Midbrain (tissue), 1 donor: ENCODE measurements at regions not wholly inside any gene's neighbourhood (a gene's known extent, or its start where the extent isn't known, plus 50 kb on each side); places are given as distances from the start of the nearest gene placed in this dataset.
"Not testable (repeated sequence)": the region's sequence is repeated elsewhere in the genome, so short reads cannot be mapped to it uniquely, and the experiment has no call there.

Source experiments
- DNase-seq: peaks from one replicate; lab custom pipeline; 2025; lab: John Stamatoyannopoulos, UW

DNA sequence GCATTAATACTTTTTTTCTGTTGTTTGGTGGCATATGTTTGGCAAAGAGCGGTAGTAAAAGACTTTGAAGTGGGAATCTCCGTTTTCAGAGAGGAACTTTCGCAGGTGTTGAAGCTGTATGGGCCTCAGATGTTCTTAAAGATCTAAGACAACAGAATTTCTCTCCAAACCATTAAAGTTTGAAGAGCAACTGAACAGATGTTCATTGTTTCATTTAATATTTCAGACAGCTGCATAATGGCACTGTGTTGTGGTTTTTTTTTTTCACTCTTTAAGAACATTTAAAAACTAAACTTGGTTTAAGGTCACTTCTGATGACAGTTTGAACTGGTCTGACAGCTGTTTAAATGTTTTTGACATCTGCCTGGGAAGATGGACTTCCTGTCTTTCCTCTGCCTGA is 882.7 kb upstream of the PCDH10 start:
- DNase-seq = no peak

DNA sequence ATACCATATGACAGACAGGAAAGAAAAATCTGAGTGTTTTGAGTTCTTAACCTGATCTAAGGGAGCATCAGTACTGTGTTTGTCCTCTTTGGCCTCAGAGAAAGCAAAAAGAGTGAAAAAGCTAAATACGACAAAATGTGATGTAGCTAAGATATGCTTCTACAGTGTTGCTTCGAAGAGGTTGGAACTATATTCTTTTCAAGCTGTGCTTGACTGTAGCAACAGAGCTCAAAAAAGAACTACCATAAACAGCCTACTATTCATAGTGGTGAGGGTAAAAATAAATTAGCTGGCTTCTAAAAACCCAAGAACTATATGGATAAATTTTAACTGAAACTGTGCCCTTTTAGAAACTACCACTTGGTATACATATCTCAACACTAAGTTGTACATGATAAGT is 881.8 kb upstream of the PCDH10 start:
- DNase-seq = no peak

DNA sequence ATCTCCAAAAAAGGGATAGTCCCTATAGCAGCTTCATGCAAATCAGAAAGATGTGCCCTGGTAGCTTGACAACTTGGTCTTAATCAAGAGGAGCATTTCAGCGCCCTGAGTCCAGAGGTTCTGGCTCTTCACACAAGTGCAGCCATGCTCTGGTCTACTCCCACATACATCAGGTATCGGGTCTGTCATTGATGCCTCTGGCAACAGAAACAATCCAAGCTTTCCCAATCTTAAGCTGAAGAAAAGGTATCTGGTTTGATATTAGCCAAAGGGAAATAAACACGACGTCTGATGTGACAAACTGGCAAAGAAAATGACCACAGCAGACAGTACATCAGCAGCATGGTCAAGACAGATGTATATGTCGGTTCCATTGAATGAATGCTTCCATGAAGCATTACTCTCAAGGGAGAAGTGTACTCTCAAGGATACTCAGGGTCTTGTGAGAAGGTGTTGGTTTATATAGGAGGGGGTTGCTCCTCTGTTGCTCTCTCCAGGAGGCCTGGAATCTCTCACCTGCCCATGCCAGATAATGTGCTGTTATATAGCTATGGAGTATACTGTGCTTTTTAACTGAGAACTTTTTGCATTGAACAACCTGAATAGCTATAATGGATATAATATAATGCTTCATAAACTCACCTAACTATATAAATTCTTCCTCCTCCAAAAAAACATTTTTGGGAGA is 879.6 kb upstream of the PCDH10 start:
- no peak for DNase-seq

DNA sequence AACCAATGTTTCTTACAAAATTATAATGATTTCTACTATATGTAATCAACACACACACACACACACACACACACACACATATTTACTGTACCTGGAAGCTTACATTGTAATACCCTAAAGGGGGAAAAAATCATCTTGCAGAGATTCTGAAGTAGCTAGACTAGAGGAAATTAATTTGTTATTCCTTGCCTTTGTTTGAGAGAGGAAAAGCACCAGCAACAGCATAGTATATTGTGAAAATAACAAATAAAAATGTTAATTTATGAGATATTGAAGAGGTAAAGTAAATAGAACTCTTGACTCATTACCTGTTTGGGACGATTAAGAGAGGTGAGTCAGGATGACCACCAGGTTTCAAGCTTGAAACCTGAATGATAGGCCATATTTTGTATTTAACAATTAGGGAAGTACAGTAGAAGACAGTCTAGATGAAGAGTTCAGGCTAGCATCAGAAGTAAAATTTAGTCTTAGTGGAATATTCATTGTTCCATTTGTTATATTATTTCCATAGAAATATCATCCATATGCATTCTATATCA is 873.4 kb upstream of the PCDH10 start:
- no peak for DNase-seq

DNA sequence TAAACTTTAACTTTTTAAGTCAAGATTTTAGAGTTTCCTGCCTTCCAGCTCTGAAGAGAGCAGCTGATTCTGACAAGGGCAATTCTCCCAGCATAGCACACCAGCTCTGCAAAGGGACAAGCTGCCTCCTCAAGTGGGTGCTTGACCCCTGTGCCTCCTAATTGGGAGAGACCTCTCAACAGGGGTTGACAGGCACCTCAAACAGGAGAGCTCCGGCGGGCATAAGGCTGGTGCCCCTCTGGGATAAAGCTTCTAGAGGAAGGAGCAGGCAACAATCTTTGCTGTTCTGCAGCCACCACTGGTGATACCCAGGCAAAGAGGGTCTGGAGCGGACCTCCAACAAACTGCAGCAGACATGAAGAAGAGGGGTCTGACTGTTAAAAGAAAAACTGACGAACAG is 872.9 kb upstream of the PCDH10 start:
- DNase-seq = no peak

DNA sequence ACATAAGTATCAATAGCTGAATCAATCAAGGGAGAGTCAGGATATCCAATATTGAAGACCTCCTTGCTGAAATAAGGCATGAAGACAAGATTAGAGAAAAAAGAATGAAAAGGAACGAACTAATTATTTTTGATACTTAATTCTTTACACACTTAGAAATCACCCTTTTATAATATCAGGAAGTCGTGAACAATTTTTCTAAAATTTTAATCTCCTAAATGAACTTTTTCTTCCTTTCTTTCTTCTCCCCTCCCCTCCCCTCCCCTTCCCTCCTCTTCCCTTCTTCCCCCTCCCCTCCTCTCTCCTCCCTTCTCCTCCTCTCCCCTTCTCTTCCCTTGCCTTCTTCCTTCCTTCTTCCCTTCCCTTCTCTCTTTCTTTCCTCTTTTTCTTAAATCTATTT is 872.1 kb upstream of the PCDH10 start:
- no peak for DNase-seq

DNA sequence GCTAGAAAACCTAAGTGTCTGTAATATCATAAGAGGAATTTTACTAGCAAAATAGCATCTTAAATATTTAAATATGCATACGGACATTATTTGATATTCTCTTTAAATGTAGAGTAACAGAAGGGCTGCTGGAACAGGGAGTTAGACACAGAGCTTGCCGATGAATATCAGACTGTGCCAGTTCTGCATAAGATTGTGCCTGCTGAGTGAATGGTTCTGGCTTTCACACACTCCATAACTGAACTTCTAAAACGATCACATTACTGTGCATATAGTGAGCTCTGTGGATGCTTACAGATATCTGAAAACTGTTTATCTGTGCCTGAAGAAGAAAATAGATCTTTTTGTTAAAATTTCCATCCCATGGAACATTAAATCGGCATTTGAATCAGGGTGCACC is 867.4 kb upstream of the PCDH10 start:
- no peak for DNase-seq

DNA sequence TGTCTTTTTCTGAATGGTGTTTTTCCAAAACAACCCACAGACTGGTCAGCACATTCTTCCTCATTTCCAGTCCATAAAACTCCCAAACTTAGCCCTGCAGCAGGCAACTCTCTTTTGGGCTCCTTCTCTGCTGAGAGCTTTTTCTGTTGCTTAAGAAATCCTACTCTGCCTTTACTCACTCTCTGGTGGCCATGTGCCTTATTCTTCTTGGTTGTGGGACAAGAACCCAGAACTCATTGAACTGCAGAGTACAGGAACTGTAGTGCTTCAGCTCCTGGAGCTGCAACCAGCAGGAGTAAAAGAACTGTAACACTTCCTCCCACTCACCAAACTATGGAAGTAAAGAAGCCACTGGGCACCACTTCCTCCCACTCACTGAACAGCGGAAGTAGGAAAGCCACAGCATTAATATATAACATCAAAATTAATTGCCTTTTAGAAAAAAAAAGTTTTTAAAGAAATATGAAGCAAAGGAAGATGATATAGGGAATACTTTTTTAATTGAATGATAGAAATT is 864.1 kb upstream of the PCDH10 start:
- DNase-seq = no peak

DNA sequence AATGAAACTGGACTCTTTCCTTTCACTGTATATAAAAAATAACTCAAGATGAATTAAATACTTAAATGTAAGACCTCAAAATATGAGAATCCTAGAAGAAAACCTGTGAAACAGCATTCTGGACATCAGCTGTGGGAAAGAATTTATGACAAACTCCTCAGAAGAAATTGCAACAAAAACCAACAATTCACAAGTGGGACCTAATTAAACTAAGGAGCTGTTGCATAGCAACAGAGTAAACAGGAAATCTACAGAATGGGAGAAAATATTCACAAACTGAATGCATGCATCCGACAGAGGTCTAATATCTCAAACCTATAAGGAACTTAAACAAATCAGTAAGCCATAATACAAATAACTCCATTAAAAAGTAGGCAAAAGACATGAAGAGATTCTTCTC is 851.7 kb upstream of the PCDH10 start:
- no peak for DNase-seq

DNA sequence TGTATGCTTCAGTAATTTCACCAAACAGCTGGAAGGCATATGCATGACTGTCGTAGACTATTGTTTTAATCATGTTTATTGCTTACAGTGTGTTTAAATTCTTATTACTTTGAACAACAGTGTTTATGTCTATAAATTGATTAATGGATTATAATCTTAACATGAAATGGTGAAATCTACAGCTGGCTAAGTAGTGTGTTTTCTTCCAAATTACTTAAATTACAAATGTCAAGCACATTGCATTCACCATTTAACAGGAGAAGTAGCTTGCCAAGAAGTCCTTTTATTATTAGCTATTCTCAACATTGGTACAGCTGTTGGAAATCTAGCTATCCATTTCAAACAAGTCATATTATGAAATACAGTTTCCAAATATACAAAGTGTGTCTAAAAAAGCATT is 849.3 kb upstream of the PCDH10 start:
- no peak for DNase-seq

DNA sequence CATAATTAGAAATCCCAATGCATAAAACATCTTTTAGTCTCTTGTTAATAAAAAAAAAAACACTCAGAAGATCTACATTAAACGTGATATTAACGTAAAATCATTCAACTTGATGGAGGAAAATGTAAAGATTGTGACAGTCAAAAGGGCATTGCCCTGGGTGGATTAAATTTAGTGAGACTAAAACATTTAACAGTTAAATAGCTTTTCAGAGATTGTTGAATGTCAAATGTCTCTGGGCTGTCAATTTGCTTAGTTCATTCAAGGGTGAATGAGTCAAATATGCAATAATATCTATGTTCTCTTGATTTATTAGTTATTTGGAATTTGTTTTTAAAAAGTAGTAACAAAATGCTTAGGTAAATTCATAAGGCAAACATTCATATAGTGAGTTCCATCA is 836.6 kb upstream of the PCDH10 start:
- DNase-seq = no peak

DNA sequence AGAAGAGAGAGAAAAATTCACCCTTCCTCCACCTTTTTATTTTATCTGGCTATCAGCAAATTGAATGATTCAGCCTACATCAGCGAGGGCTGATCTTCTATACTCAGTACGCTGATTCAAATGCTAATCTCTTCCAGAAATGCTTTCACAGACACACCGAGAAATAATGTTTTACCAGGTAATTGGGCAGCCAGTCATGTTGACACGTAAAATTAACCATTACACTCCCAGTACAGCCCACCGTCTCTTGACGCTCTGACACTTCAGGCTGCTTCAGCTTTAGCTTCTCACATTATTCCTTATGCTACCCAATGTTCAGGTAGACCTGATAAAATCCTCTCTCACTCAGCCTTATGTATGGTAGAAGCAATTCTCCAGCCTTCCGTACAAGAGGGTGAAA is 835.2 kb upstream of the PCDH10 start:
- no peak for DNase-seq

DNA sequence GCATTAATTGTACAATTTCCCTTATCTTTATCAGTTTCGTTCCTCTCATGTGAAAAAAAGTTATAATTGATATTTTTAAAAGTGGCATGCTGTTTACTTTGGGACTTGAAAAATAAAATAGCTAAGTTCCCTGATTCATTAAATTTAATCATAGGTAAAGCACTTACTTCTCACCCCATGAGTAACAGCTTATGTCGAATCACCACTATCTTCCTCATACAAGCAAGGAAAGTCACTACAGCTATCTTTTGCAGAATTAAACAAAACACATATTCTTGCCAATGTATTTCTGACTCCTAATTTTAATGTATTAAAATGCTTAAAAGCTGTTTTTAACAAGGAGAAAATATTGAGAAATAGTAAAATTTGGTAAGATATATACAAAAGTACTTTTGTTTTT is 832.4 kb upstream of the PCDH10 start:
- DNase-seq = no peak

DNA sequence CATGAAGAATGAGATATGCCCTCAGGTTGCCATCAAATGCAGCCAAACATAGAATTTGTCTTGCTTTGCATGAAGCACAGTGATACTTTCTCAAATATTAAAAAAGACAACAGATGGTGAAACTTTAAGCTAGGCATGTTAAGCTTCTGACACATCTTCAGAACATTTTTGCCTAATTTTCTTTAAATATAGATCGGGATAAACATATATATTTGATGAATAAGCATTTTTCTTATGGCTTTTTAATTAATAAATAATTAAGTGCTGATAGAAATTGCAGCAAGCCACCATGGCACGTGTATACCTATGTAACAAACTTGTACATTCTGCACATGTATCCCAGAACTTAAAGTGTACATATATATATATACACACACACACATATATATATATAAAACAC is 831.2 kb upstream of the PCDH10 start:
- no peak for DNase-seq

DNA sequence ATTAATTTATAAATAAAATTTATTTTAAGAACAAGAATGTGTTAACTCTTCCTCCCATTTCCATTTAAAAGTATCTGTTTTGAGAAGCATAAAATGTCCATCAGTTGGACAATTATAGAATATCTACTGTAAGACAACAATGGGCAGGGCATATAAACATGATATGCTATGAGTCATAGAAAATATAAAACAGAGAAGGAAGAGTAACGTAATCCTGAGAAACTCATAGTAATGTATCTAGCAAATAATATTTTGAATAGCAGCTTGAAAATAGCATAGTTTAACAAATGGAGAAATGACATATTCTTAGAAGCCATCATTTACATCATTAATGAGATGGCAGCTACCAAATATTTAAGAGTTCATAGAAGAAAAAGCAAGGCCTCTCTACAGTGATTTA is 820.3 kb upstream of the PCDH10 start:
- no peak for DNase-seq

DNA sequence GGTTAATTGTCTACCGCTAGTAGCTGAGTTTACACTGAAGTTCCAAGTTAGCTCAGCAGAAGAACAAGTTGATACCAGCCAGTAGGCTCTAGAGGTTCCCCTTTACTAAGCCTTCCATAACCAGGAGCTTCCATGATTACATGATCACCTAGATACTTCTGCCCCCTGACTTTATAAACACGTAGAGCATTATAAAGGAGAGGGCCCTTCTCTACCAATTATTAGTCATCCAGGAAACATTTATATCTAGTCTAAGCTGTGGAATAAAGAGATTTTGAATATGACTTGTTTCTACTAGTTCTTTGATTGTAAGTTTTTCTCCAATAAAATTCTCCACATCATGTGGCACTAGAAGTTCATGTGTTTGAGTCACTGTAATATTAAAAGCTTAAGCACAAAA is 818.1 kb upstream of the PCDH10 start:
- DNase-seq = no peak

DNA sequence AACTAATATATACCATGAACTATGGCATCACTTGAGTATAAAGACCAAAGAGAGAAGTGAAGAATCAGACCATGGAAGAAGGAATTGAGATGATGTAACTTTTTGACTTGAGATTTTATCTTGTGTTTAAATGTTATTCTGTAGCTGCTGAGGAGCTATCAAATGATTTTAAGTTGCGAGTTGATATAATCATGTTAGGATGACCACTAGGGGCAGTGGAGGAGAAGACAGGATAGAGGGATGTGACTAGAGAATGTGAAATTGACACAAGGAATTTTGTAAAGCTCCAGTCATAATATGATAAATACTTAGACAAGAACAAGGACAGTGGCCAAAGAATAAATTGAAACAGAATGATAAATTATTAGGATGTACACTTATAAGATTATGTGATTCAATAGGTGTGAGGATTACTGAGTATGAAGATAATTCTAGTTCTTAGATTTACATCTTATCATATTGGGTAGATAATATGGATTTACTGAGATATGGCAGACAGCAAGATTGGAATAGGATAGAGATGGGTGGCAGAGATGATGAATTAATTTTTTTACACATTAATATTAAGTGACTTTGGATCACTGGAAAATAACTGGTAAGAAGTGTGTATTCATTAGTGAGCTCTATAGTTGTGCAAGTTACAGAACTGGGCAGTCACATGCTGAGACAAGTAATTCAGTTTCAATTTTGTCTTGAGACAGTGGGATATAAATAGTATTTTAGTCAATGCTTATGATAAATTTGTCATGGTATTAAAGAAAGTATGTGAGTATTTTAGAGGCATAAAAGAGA is 816.0 kb upstream of the PCDH10 start:
- no peak for DNase-seq

DNA sequence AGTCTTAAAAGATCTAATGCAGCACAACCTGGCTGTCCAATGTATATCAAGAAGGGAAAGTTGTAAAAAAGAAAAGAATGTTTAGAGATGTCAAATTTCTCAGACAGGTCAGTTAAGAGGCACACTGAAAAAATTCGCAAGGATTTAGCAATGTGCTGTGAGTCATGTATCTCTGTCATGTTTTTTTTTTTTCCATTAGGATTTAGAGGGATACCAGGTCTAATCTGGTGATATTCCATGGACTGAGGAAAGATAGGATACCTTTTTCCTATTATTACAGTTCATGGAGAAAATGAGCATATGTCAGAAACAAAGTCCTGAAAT is 815.4 kb upstream of the PCDH10 start:
- no peak for DNase-seq

DNA sequence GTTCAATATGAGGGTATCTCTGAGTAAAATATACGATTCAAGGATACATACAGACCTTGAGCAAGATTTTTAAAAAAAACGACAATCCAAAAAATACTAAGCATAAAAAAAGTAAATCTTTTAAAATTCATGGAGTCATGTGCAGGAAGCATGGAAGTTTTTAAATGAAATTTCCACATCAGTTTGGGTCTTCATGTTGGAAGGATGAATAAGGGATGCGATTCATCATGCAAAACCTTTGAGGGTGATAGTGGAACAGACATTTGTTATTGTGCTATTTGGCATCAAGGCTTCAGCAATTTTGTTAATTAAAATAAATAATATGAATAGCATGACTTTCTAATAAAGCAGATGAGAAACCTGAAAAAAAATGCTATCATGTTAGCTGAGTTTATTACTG is 815.0 kb upstream of the PCDH10 start:
- no peak for DNase-seq

DNA sequence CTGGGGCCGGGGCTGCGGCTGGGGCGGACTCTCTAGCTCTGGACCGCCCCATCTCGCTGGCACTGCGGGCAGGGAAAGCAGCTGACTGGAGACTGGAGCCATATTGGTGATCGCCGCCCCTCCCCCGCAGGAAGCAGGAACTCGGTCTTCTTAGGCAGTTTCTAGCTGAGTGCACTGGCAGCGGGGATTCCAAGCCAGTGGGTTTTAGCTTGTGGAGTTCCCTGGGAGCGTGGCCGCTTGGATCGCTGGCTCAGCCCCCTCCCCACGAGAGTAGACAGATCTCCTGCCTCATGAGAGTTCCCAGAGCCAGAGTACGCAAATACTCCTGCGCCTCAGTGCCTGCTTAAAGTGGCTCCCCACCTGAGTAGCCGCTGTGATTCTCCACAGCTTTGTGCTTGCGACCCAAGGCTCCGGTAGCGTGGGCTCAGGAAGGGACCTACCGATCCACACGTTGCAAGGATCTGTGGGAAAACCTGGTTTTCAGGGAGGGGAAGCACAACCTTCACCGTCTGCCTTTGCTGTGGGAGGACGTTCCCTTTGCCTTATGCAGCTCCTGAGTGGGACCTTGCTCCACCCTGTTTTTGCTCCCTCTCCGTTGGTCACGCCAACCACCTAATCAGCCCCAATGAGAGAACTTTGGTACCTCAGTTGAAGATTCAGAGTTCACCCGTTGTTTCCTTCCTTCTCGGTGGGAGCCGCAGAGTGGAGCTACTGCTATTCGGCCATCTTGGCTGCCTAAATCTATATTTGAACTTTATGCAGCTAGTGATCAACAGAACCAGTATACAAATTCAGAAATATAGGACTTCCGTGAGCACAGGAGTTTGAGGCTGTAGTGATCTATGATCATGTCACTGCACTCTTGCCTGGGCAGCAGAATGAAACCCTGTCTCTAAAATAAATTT is 803.9 kb upstream of the PCDH10 start:
- DNase-seq = no peak

DNA sequence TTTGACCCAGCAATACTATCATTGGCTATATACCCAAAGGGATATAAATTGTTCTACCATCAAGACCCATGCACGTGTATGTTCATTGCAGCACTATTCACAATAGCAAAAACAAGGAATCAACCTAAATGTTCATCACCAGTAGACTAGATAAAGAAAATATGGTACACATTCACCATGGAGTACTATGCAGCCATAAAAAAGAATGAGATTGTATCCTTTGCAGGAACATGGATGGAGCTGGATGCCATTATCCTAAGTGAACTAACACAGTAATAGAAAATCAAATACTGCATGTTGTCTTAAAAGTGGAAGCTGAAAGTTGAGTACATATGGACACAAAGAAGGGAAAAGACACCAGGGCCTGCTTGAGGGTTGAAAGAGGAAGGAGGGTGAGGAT is 803.1 kb upstream of the PCDH10 start:
- DNase-seq = no peak

DNA sequence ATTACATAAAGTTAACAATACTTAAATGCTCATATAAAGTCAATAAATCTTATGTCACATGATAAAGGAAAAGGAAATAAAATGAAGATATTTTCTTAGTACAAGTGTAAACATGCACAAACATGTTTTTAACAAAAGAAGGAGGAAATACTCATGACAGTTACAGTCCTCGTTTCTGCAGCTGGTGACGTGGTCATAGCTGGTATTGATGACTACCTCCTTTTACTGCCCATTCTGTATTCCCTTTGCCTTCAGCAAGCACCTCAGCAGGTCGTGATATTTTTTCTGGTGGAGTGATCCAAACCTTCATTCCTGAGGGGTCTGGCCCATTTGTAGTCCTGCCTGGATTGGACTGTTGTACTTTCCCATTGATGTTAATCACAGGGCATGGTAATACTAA is 797.5 kb upstream of the PCDH10 start:
- DNase-seq = not testable (repeated sequence)

DNA sequence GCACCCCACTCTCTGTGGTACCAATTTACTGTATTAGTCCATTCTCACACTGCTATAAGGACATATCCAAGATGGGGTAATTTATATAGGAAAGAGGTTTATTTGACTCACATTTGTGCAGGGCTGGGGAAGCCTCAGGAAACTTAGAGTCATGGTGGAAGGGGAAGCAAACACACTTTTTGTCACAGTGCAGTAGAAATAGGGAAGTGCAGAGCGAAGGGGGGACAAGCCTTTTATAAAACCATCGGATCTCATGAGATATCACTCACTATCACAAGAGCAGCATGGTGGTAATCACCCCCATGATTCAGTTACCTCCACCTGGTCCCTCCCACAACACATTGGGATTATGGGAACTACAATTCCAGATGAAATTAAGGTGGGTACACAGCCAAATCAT is 766.9 kb upstream of the PCDH10 start:
- no peak for DNase-seq
